NB4 (cell line): ENCODE measurements at regions not wholly inside any gene's neighbourhood (a gene's known extent, or its start where the extent isn't known, plus 50 kb on each side); places are given as distances from the start of the nearest gene placed in this dataset.

Experiments used
- MAX ChIP-seq: IDR thresholded peaks from 2 replicates; pipeline ENCODE4 v1.6.1; 2011; ENCODE audit warnings: low read depth, low read length
- POLR2A ChIP-seq: IDR thresholded peaks from 2 replicates; pipeline ENCODE4 v1.6.1; 2011; ENCODE audit warnings: mild to moderate bottlenecking; ENCODE audit not compliant: insufficient read length; ENCODE audit errors: extremely low read depth
- TF ChIP-seq, protein P1 (sequence below): IDR thresholded peaks from one replicate; pipeline ENCODE4 v1.5.1; 2012; ENCODE audit warnings: low read depth, low read length

GRCh38 chr2:236940916-236941520 lies 144.7 kb upstream of the COPS8 start:
- no peak for TF ChIP-seq MAX
- TF ChIP-seq, protein P1, sequence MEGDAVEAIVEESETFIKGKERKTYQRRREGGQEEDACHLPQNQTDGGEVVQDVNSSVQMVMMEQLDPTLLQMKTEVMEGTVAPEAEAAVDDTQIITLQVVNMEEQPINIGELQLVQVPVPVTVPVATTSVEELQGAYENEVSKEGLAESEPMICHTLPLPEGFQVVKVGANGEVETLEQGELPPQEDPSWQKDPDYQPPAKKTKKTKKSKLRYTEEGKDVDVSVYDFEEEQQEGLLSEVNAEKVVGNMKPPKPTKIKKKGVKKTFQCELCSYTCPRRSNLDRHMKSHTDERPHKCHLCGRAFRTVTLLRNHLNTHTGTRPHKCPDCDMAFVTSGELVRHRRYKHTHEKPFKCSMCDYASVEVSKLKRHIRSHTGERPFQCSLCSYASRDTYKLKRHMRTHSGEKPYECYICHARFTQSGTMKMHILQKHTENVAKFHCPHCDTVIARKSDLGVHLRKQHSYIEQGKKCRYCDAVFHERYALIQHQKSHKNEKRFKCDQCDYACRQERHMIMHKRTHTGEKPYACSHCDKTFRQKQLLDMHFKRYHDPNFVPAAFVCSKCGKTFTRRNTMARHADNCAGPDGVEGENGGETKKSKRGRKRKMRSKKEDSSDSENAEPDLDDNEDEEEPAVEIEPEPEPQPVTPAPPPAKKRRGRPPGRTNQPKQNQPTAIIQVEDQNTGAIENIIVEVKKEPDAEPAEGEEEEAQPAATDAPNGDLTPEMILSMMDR: no peak
- no peak for TF ChIP-seq POLR2A
